Forelimb muscle (tissue), 1 donor: ENCODE measurements at regions not wholly inside any gene's neighbourhood (a gene's known extent, or its start where the extent isn't known, plus 50 kb on each side); places are given as distances from the start of the nearest gene placed in this dataset.
"Not testable (repeated sequence)": the region's sequence is repeated elsewhere in the genome, so short reads cannot be mapped to it uniquely, and the experiment has no call there.

Experiments
- DNase-seq: peaks from one replicate; pipeline ENCODE4 v3.0.0-alpha.2; 2013; ENCODE audit warnings: low read depth

DNA sequence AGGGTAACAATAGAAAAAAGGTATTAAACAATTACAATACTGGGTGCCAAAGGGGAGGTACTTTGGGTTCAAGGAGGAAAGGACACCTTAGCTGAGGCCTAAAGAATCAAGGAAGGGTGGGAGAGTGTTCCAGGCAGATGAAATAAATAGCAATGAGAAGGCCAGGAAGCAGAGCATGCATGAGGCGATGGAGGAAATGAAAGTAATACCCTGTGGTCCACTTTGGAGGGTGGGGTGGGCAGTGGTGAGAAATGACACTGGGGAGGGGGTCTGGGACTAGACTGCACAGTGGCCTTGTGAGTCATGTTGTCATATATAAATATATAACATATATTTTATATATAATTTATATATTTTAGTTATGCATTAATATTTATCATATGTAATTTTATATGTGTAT lies 55.9 kb downstream of the BHLHE40 start:
- DNase-seq, result no peak

GRCh38 chr3:5035692-5036391 lies 56.6 kb downstream of the BHLHE40 start:
- no peak for DNase-seq

GRCh38 chr3:5036392-5036766 lies 57.1 kb downstream of the BHLHE40 start:
- no peak for DNase-seq

- no peak for DNase-seq
Observed at GRCh38 chr3:5036858-5037257, 57.6 kb downstream of the BHLHE40 start.

- DNase-seq, result no peak
Observed at GRCh38 chr3:5039585-5039984, 60.3 kb downstream of the BHLHE40 start.

DNA sequence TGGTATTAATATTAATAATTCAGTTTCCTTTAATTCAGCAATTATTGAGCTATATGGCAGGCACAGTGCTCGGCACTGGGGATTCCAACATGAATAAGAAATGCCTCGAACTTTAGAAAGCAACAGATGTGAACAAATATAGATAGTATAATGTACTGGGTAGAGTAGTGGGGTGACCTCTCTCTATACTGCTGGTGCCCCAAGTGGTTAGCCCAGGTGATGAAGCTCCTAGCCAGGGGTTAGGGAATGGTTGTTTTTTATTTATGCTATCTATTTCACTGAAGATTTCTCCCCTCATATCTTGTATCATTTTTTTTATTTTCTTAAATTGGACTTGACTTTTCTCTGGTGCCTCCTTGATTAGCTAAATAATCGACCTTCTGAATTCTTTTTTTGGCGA lies 62.1 kb downstream of the BHLHE40 start:
- no peak for DNase-seq

DNA sequence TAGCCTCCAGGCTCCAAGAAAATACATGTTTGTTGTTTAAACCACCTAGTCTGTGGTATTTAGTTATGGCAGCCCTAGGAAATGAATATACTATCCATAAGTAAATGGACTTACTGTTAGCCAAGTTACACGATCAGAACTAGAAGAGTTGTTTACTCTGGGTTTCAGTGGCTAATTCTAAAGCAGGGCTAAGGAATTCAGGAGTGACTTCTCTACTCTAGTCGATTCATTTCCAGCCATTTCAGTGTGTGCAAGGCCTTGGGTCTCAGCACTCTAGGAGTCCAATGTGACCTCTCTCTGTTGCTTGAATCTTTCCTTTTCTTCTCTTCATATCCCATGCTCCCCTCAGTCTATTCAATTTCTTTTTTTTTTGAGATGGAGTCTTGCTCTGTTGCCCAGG lies 66.7 kb downstream of the BHLHE40 start:
- no peak for DNase-seq

DNA sequence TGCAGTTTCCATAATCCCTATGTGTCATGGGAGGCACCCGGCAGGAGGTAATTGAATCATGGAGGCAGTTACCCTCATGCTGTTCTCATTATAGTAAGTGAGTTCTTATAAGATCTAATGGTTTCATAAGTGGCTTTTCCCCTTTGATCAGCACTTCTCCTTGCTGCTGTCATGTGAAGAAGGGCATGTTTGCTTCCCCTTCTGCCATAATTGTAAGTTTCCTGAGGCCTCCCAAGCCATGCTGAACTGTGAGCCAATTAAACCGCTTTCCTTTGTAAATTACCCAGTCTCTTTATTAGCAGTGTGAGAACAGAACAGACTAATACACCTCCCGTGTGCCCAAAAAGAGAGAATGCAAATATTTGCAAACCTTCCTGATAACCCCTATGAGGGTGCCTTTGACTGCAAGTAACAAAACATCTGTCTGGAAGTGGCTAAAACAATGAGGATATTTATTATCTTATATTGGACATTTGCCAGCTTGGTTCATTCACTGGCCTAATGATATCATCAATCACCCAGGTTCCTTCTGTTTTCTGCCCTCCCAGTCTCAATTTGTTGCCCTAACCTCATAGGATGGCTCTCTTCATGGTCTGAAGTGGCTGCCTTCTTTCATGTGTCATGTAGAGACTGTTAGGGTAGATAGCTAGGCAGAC lies 68.7 kb downstream of the BHLHE40 start:
- DNase-seq, result no peak

- no peak for DNase-seq
Observed at GRCh38 chr3:5051772-5052171, 70.3 kb upstream of the ARL8B start.

DNA sequence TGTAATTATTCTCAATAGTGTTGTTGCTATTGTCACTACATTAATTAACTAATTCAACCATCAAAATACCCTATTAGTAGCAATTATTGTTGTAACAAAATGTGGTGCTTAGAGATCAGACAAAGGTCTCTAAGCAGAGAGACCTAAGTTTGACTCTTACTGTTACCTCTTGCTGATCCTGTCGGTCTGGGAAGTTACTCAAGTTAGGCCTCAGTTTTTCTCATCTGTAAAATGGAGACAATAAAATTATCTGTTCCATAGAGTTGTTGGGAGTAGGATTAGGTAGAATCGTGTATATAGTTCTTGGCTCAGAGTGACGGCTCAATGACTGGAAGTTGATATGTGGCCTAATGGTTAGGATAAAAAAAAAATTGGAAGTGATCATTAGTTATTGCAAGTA lies 69.8 kb upstream of the ARL8B start:
- DNase-seq, result no peak

GRCh38 chr3:5053021-5053831 lies 68.9 kb upstream of the ARL8B start:
- no peak for DNase-seq

DNA sequence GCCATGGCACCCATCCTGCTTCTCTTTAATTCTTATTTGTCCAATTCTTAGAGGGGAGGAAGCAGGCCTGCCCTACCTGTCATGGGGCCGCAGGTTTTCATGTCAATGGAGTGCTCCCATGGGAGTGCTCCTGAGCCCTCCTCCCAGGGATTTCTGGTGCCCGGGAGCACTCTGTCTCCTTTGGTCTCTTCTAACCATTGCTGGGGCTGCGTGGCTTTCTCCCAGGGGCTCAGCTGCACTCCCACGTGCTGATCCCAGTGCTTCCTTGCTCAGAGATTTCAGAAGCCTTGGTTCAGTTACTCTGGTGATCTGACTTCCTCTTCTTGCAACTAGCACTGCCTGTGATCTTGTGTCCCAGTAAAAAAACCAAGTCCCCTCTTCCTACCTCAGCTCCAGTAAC lies 68.0 kb upstream of the ARL8B start:
- DNase-seq, result no peak

DNA sequence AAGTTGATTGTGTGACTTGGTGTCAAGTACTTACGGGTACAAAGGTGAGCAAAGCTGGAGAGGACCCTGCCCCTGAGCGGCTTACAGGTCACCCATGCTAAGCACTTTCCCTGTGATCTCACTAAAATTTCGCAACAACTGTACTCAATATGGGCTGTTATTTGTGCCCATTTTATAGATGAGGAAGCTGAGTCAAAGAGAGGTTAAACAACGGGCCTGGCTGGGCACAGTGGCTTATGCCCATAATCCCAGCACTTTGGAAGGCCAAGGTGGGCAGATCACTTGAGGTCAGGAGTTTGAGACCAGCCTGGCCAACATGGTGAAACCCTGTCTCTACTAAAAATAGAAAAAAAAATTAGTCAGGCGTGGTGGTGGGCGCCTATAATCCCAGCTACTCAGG lies 67.5 kb upstream of the ARL8B start:
- not testable (repeated sequence) for DNase-seq

- no peak for DNase-seq
Observed at GRCh38 chr3:5055357-5056110, 66.6 kb upstream of the ARL8B start.

- DNase-seq, result no peak
Observed at GRCh38 chr3:5056111-5056391, 66.0 kb upstream of the ARL8B start.

DNA sequence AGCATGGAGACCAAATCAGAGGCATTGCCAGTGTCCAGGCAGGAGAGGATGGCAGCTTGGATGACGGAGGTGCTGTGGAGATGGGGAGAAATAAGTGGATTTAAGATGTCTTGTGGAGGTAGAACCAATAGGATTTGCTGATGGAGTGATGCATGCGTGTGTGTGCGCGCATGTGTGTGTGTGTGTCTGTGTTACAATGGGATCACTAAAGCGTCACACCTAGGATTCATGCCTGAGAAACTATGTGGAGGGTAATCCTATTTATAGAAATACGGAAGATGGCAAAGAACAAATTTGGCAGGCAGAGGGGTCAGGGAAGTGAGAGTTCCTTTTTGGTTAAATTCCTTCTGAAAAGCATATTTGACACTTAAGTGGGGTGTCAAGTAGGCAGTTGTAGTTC lies 64.8 kb upstream of the ARL8B start:
- DNase-seq, result no peak

GRCh38 chr3:5057857-5058324 lies 64.2 kb upstream of the ARL8B start:
- DNase-seq, result peak; percentile 62

GRCh38 chr3:5058471-5058951 lies 63.6 kb upstream of the ARL8B start:
- DNase-seq, result peak; percentile 40

GRCh38 chr3:5059782-5060181 lies 62.3 kb upstream of the ARL8B start:
- no peak for DNase-seq

DNA sequence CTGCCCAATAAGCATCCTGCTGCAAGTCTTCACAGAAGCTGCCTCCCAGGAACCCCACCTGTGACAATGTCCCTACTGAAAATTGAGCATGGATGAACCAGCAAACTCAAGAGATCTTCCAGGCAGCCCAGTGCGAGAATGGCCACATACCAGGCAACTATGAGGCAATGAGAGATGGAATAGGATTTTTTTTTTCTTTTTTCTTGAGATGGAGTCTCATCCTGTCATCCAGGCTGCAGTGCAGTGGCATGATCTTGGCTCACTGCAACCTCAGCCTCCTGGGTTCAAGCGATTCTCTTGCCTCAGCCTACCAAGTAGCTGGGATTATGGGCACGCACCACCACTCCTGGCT lies 60.9 kb upstream of the ARL8B start:
- DNase-seq, result no peak

GRCh38 chr3:5063724-5064123 lies 58.4 kb upstream of the ARL8B start:
- DNase-seq, result no peak

DNA sequence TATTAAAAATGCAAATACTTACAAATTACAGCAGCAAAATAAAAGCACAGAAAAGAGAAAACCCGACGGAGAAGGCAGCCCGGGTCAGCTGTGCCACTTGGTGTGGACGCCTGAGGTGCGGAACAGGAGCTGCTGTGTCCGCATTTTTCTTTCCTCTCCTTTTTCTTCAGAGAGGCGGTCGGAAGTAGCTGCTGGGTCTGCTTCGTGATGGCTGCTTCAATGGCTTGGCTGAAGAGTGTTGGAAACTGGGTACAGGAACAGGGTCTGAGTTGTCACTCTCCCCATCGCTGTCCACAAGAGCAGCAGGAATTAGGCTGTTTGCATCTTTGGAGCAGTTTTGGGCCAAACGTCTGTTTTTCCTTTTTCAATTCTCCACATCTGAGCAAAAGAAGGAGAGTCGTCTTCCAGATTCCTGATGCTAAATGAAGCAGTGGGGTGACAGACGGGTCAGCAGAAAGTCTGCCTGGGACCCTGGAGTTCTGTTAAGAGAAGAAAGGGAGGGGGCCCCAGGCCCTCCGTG lies 53.5 kb upstream of the ARL8B start:
- no peak for DNase-seq
